Activated T-cell treated with anti-CD3 and anti-CD28 coated beads, Interleukin-2, amount 50 U/mL, for 72 hours (primary cell): ENCODE measurements at regions not wholly inside any gene's neighbourhood (a gene's known extent, or its start where the extent isn't known, plus 50 kb on each side); places are given as distances from the start of the nearest gene placed in this dataset.
A peak's percentile ranks its signal among the peaks of the same experiment; 100 is the strongest.

Experiments
- ATAC-seq, 2 donors: fragments of 150-1000 bp; cut with Tn5 transposase; replicated peaks in 1 of 2; 2 replicates each; pipeline ENCODE4 v1.10.0; 2021; ENCODE audit warnings: moderate library complexity in 2 of 2, mild to moderate bottlenecking in 1 of 2
- DNase-seq, 2 donors: peaks; one replicate each; pipeline ENCODE4 v3.0.0; 2021 to 2022; ENCODE audit warnings: mixed read lengths in 1 of 2
- H3K27ac Mint-ChIP-seq: one replicate; pipeline ENCODE4 v1.8.0; 2022; ENCODE audit warnings: mild to moderate bottlenecking, moderate library complexity, mixed read lengths
- H3K27me3 Mint-ChIP-seq: one replicate; pipeline ENCODE4 v1.8.0; 2022; ENCODE audit warnings: low read depth, mixed read lengths
- H3K36me3 Mint-ChIP-seq, 2 donors: one replicate each; pipeline ENCODE4 v1.8.0; 2022; ENCODE audit warnings: mixed read lengths in 2 of 2, mild to moderate bottlenecking in 1 of 2; ENCODE audit not compliant: insufficient read depth in 2 of 2
- H3K4me1 Mint-ChIP-seq: one replicate; pipeline ENCODE4 v1.8.0; 2022; ENCODE audit warnings: low read depth, mixed read lengths
- H3K4me3 Mint-ChIP-seq, 2 donors: one replicate each; pipeline ENCODE4 v1.8.0; 2022; ENCODE audit warnings: mild to moderate bottlenecking in 2 of 2, mixed read lengths in 2 of 2, moderate library complexity in 2 of 2
- H3K9me3 Mint-ChIP-seq, 2 donors: one replicate each; pipeline ENCODE4 v1.8.0; 2022; ENCODE audit warnings: mixed read lengths in 2 of 2

- H3K4me1 Mint-ChIP-seq = no peaks in the 10 kb centered on the region
- no peaks in the 10 kb centered on the region for H3K27me3 Mint-ChIP-seq
- H3K9me3 Mint-ChIP-seq = peaks cover 10 to 13% of the 10 kb centered on the region in 2 donors
- no peak overlapping the region for H3K27ac Mint-ChIP-seq
- peak; percentile 52 to 60 for ATAC-seq
- no peak overlapping the region for H3K4me3 Mint-ChIP-seq
- no peak for DNase-seq
- H3K36me3 Mint-ChIP-seq = peaks cover 1 to 6% of the 10 kb centered on the region in 2 donors
These were observed 64.3 kb upstream of the VANGL1 start for GRCh38 chr1:115577513-115577912.

- Mint-ChIP-seq H3K36me3 (peaks cover 1 to 6% of the 10 kb centered on the region in 2 donors), H3K4me1 (no peaks in the 10 kb centered on the region), H3K27me3 (no peaks in the 10 kb centered on the region), H3K27ac (no peak overlapping the region), H3K4me3 (no peak overlapping the region), H3K9me3 (peaks cover 11 to 14% of the 10 kb centered on the region in 2 donors)
- ATAC-seq (no peak), DNase-seq (no peak)
These were observed 66.1 kb upstream of the VANGL1 start for GRCh38 chr1:115575661-115576060.

GRCh38 chr1:115572710-115573109, 69.1 kb upstream of the VANGL1 start:
- H3K36me3 Mint-ChIP-seq = peaks cover 2 to 7% of the 10 kb centered on the region in 2 donors
- no peaks in the 10 kb centered on the region for H3K4me1 Mint-ChIP-seq
- no peak overlapping the region for H3K27ac Mint-ChIP-seq
- DNase-seq (no peak), ATAC-seq (no peak)
- H3K9me3 Mint-ChIP-seq = peaks cover 12 to 16% of the 10 kb centered on the region in 2 donors
- no peak overlapping the region for H3K4me3 Mint-ChIP-seq
- H3K27me3 Mint-ChIP-seq = peaks cover 7% of the 10 kb centered on the region

- Mint-ChIP-seq H3K36me3 (peaks cover 4 to 5% of the 10 kb centered on the region in 2 donors), H3K27me3 (peaks cover 38% of the 10 kb centered on the region), H3K4me3 (no peak overlapping the region), H3K9me3 (peaks cover 7 to 9% of the 10 kb centered on the region in 2 donors), H3K27ac (no peak overlapping the region), H3K4me1 (no peaks in the 10 kb centered on the region)
- ATAC-seq (no peak), DNase-seq (no peak)
These were observed 74.3 kb upstream of the VANGL1 start for GRCh38 chr1:115567431-115567830.

- no peak overlapping the region for H3K27ac Mint-ChIP-seq
- ATAC-seq = no peak
- H3K4me1 Mint-ChIP-seq = no peaks in the 10 kb centered on the region
- H3K9me3 Mint-ChIP-seq = peaks cover 7 to 9% of the 10 kb centered on the region in 2 donors
- H3K36me3 Mint-ChIP-seq = peaks cover 4 to 5% of the 10 kb centered on the region in 2 donors
- DNase-seq = no peak
- no peak overlapping the region for H3K4me3 Mint-ChIP-seq
- H3K27me3 Mint-ChIP-seq = peaks cover 49% of the 10 kb centered on the region
These were observed 76.0 kb upstream of the VANGL1 start for GRCh38 chr1:115565791-115566190.

GRCh38 chr1:115565353-115565752, 76.4 kb upstream of the VANGL1 start:
- H3K9me3 Mint-ChIP-seq = peaks cover 7 to 9% of the 10 kb centered on the region in 2 donors
- ATAC-seq (no peak), DNase-seq (no peak)
- peaks cover 50% of the 10 kb centered on the region for H3K27me3 Mint-ChIP-seq
- peaks cover 4 to 5% of the 10 kb centered on the region in 2 donors for H3K36me3 Mint-ChIP-seq
- no peaks in the 10 kb centered on the region for H3K4me1 Mint-ChIP-seq
- H3K27ac Mint-ChIP-seq = no peak overlapping the region
- H3K4me3 Mint-ChIP-seq = no peak overlapping the region

- peak overlapping the region in 1 of 2 donors; percentile 18 for H3K4me3 Mint-ChIP-seq
- H3K27me3 Mint-ChIP-seq = peaks cover 50% of the 10 kb centered on the region
- ATAC-seq = no peak
These were observed 77.6 kb upstream of the VANGL1 start for GRCh38 chr1:115564201-115564600.

GRCh38 chr1:115560027-115560426, 81.7 kb upstream of the VANGL1 start:
- Mint-ChIP-seq H3K36me3 (peaks cover 0 to 1% of the 10 kb centered on the region in 2 donors), H3K4me3 (no peak overlapping the region), H3K27ac (no peak overlapping the region), H3K27me3 (peaks cover 34% of the 10 kb centered on the region), H3K4me1 (no peaks in the 10 kb centered on the region), H3K9me3 (peaks cover 1 to 3% of the 10 kb centered on the region in 2 donors)
- ATAC-seq (no peak), DNase-seq (no peak)

More at GRCh38 chr1:115564201-115564600, 77.6 kb upstream of the VANGL1 start:
- Mint-ChIP-seq H3K36me3 (peaks cover 4 to 5% of the 10 kb centered on the region in 2 donors), H3K9me3 (peaks cover 7 to 9% of the 10 kb centered on the region in 2 donors), H3K27ac (no peak overlapping the region), H3K4me1 (no peaks in the 10 kb centered on the region)
- DNase-seq = no peak

- peaks cover 0 to 1% of the 10 kb centered on the region in 2 donors for H3K9me3 Mint-ChIP-seq
- no peak overlapping the region for H3K27ac Mint-ChIP-seq
- DNase-seq = no peak
- peaks cover 19% of the 10 kb centered on the region for H3K27me3 Mint-ChIP-seq
- H3K4me1 Mint-ChIP-seq = no peaks in the 10 kb centered on the region
- H3K36me3 Mint-ChIP-seq = no peaks in the 10 kb centered on the region
- ATAC-seq = no peak
- H3K4me3 Mint-ChIP-seq = no peak overlapping the region
These were observed 83.5 kb upstream of the VANGL1 start for GRCh38 chr1:115558275-115558674.

GRCh38 chr1:115557715-115558114, 84.1 kb upstream of the VANGL1 start:
- Mint-ChIP-seq H3K27me3 (peaks cover 14% of the 10 kb centered on the region), H3K36me3 (no peaks in the 10 kb centered on the region), H3K27ac (no peak overlapping the region), H3K4me1 (no peaks in the 10 kb centered on the region), H3K4me3 (no peak overlapping the region), H3K9me3 (no peaks in the 10 kb centered on the region)
- DNase-seq (no peak), ATAC-seq (no peak)

GRCh38 chr1:115556236-115556635, 85.5 kb upstream of the VANGL1 start:
- H3K27ac Mint-ChIP-seq = no peak overlapping the region
- H3K9me3 Mint-ChIP-seq = no peaks in the 10 kb centered on the region
- ATAC-seq = no peak
- no peaks in the 10 kb centered on the region for H3K36me3 Mint-ChIP-seq
- no peak overlapping the region for H3K4me3 Mint-ChIP-seq
- no peak for DNase-seq
- H3K27me3 Mint-ChIP-seq = peaks cover 19% of the 10 kb centered on the region
- H3K4me1 Mint-ChIP-seq = no peaks in the 10 kb centered on the region

GRCh38 chr1:115555446-115555845, 86.3 kb upstream of the VANGL1 start:
- Mint-ChIP-seq H3K9me3 (peaks cover 0 to 2% of the 10 kb centered on the region in 2 donors), H3K4me1 (no peaks in the 10 kb centered on the region), H3K27ac (no peak overlapping the region), H3K4me3 (no peak overlapping the region), H3K36me3 (no peaks in the 10 kb centered on the region), H3K27me3 (peaks cover 14% of the 10 kb centered on the region)
- ATAC-seq = no peak
- no peak for DNase-seq

- ATAC-seq (no peak), DNase-seq (no peak)
- H3K4me1 Mint-ChIP-seq = peaks cover 11% of the 10 kb centered on the region
- H3K27me3 Mint-ChIP-seq = peaks cover 20% of the 10 kb centered on the region
- no peak overlapping the region for H3K27ac Mint-ChIP-seq
- peaks cover 0 to 3% of the 10 kb centered on the region in 2 donors for H3K9me3 Mint-ChIP-seq
- H3K4me3 Mint-ChIP-seq = no peak overlapping the region
- H3K36me3 Mint-ChIP-seq = no peaks in the 10 kb centered on the region
These were observed 94.1 kb upstream of the VANGL1 start for GRCh38 chr1:115547696-115548095.

- ATAC-seq (no peak), DNase-seq (no peak)
- peaks cover 0 to 3% of the 10 kb centered on the region in 2 donors for H3K9me3 Mint-ChIP-seq
- no peak overlapping the region for H3K27ac Mint-ChIP-seq
- H3K36me3 Mint-ChIP-seq = no peaks in the 10 kb centered on the region
- peaks cover 11% of the 10 kb centered on the region for H3K27me3 Mint-ChIP-seq
- peaks cover 11% of the 10 kb centered on the region for H3K4me1 Mint-ChIP-seq
- H3K4me3 Mint-ChIP-seq = no peak overlapping the region
These were observed 94.9 kb upstream of the VANGL1 start for GRCh38 chr1:115546846-115547245.
